Osteocyte (in vitro differentiated cells): ENCODE measurements at regions not wholly inside any gene's neighbourhood (a gene's known extent, or its start where the extent isn't known, plus 50 kb on each side); places are given as distances from the start of the nearest gene placed in this dataset.

Experiments used
- DNase-seq: peaks from one replicate; pipeline ENCODE4 v3.0.0; 2021; ENCODE audit warnings: mixed read lengths; ENCODE audit not compliant: unreplicated experiment; ENCODE audit errors: extremely low spot score
- H3K27ac Mint-ChIP-seq: one replicate; pipeline ENCODE4 v1.8.0; 2021; ENCODE audit warnings: mild to moderate bottlenecking, mixed read lengths; ENCODE audit not compliant: unreplicated experiment
- H3K27me3 Mint-ChIP-seq: one replicate; pipeline ENCODE4 v1.8.0; 2021; ENCODE audit warnings: mixed read lengths; ENCODE audit not compliant: unreplicated experiment
- H3K36me3 Mint-ChIP-seq: one replicate; pipeline ENCODE4 v1.8.0; 2021; ENCODE audit warnings: mixed read lengths; ENCODE audit not compliant: unreplicated experiment
- H3K4me1 Mint-ChIP-seq: one replicate; pipeline ENCODE4 v1.8.0; 2021; ENCODE audit warnings: mixed read lengths; ENCODE audit not compliant: unreplicated experiment
- H3K4me3 Mint-ChIP-seq: one replicate; pipeline ENCODE4 v1.8.0; 2021; ENCODE audit warnings: mild to moderate bottlenecking, moderate library complexity, mixed read lengths; ENCODE audit not compliant: unreplicated experiment
- H3K9me3 Mint-ChIP-seq: one replicate; pipeline ENCODE4 v1.8.0; 2021; ENCODE audit warnings: mixed read lengths; ENCODE audit not compliant: unreplicated experiment
- TF ChIP-seq, protein P1 (sequence below): fragments of 200-600 bp; sonication (generic); IDR thresholded peaks from 2 replicates; pipeline ENCODE4 v1.5.0; 2021; ENCODE audit warnings: antibody characterized with exemption, mild to moderate bottlenecking, moderate library complexity

DNA sequence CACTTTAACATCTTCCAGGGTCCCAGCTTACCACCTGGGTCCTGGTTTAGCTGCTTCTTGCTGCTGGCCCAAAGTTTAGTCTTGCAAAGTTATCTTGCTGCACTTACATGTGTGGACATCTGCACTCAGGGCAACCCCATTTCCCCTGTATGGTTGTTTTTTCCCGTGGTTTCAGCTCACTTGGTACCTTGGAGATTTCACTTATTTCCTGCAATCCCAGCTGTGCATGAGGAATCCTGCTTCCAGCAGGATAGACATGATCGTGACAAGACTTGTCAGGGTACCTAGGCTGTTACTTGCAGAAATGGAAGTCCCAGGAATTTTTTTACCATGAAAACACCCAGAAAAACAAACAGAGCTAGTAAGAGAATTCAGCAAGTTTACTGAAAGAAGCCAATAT is 95.9 kb upstream of the LEP start:
- Mint-ChIP-seq H3K27ac (no peak overlapping the region), H3K9me3 (peaks cover 6% of the 10 kb centered on the region), H3K36me3 (no peaks in the 10 kb centered on the region), H3K4me1 (no peaks in the 10 kb centered on the region), H3K4me3 (no peak overlapping the region), H3K27me3 (peaks cover 64% of the 10 kb centered on the region)
- TF ChIP-seq, protein P1, sequence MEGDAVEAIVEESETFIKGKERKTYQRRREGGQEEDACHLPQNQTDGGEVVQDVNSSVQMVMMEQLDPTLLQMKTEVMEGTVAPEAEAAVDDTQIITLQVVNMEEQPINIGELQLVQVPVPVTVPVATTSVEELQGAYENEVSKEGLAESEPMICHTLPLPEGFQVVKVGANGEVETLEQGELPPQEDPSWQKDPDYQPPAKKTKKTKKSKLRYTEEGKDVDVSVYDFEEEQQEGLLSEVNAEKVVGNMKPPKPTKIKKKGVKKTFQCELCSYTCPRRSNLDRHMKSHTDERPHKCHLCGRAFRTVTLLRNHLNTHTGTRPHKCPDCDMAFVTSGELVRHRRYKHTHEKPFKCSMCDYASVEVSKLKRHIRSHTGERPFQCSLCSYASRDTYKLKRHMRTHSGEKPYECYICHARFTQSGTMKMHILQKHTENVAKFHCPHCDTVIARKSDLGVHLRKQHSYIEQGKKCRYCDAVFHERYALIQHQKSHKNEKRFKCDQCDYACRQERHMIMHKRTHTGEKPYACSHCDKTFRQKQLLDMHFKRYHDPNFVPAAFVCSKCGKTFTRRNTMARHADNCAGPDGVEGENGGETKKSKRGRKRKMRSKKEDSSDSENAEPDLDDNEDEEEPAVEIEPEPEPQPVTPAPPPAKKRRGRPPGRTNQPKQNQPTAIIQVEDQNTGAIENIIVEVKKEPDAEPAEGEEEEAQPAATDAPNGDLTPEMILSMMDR: no peak
- no peak for DNase-seq

DNA sequence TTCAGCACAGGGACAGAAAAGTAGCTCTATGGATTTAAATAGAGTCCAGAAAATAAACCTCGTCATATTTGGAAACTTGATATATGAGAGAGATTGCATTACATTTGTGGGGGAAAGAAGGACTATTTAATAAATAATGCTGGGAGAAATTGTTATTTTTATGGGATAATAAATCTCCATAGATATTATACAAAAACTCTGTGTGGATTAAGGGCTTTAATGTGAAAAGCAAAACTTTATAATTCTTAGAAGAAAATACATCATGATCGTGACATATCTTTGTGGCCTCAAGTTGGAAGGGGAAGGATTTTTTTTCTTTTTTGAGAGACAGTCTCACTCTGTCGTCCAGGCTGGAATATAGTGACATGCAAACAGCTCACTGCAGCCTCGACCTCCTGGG is 95.0 kb upstream of the LEP start:
- H3K4me3 Mint-ChIP-seq: no peak overlapping the region
- TF ChIP-seq, protein P1: no peak
- peaks cover 65% of the 10 kb centered on the region for H3K27me3 Mint-ChIP-seq
- no peaks in the 10 kb centered on the region for H3K36me3 Mint-ChIP-seq
- DNase-seq: no peak
- no peak overlapping the region for H3K27ac Mint-ChIP-seq
- no peaks in the 10 kb centered on the region for H3K4me1 Mint-ChIP-seq
- H3K9me3 Mint-ChIP-seq: peaks cover 5% of the 10 kb centered on the region

DNA sequence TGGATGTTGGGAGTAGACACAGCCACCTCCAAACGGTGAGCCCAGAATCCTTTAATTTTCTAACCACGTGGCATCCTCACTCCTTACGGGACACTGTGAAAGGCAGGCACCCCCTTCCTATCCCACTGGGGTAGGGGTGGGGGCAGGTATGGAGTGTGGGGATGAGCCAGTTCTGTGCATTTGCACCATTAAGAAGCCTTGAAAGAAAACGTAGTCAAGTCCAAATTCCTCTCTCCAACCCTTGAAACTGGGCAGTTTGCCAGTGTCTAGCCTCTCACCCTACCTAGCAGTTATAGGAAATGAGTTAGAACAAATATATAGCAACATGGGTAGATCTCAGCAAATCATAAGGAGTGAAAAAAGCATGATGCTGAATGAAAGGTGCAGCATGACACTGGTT is 92.4 kb upstream of the LEP start:
- Mint-ChIP-seq H3K9me3 (no peaks in the 10 kb centered on the region), H3K4me3 (no peak overlapping the region), H3K36me3 (no peaks in the 10 kb centered on the region), H3K4me1 (no peaks in the 10 kb centered on the region), H3K27ac (no peak overlapping the region), H3K27me3 (peaks cover 72% of the 10 kb centered on the region)
- TF ChIP-seq, protein P1: no peak
- peak; percentile 72 for DNase-seq

DNA sequence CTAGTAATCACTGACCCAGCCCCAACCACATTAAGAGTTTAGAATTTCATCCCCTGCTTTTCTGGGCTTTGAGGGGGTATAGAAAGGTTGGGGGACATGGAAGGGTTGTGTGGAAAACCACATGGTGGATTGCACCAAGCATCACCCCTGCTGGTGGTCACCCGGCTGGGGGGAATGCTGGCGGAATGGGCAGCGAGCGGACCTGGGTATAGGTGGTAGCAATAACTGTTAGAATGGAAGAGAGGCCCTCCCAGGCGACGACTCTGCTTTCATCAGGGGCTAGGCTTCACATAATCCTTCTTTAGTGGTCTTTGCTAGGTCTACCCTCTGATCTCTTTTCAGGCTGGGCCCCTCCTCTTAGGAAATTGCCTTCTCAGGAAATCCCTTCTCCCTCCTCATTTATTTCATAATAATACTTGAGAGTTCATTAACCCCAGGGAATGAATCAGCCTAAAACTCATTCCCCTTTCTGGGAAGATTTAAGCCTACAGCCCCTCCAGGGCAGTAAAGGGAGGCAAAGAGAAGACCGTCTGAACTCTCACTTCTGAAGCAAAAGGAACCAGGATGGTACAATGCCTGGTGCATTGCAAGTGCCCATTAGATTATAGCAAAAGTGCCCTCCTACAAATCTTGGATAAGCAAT is 90.7 kb upstream of the LEP start:
- no peaks in the 10 kb centered on the region for H3K4me1 Mint-ChIP-seq
- H3K4me3 Mint-ChIP-seq: no peak overlapping the region
- DNase-seq: peak; percentile 65
- H3K27ac Mint-ChIP-seq: no peak overlapping the region
- H3K9me3 Mint-ChIP-seq: no peaks in the 10 kb centered on the region
- H3K27me3 Mint-ChIP-seq: peaks cover 81% of the 10 kb centered on the region
- TF ChIP-seq, protein P1: no peak
- H3K36me3 Mint-ChIP-seq: no peaks in the 10 kb centered on the region

DNA sequence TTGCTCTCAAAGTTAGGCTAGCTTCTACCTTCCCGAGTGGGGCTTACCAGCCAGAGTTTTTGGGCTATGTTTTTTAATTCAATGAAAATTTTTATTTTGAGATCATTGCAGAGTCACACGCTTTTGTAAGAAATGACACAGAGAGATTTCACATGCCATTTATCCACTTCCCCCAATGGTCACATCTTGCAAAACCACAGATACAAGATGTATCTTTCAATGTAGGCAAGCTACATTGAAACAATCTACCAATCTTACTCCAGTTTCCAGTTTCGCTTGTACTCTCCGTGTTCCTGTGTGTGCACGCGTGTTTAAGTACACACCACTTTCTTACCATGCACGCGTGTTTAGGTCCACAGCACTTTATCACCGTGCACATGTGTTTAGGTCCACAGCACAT is 89.4 kb upstream of the LEP start:
- Mint-ChIP-seq H3K36me3 (no peaks in the 10 kb centered on the region), H3K9me3 (no peaks in the 10 kb centered on the region), H3K27ac (no peak overlapping the region), H3K4me1 (no peaks in the 10 kb centered on the region), H3K27me3 (peaks cover 78% of the 10 kb centered on the region), H3K4me3 (no peak overlapping the region)
- TF ChIP-seq, protein P1: no peak
- DNase-seq: peak; percentile 2
